GM23338 (cell line): ENCODE measurements at regions not wholly inside any gene's neighbourhood (a gene's known extent, or its start where the extent isn't known, plus 50 kb on each side); places are given as distances from the start of the nearest gene placed in this dataset.

Experiments used
- ATAC-seq: fragments of 200-7000 bp; cut with Tn5 transposase; 3 replicates; pipeline ENCODE4 v1.9.1; 2020
- DNase-seq: peaks from one replicate; pipeline ENCODE4 v3.0.0-alpha.2; 2015; ENCODE audit warnings: low spot score
- H2AFZ ChIP-seq: fragments of 200-600 bp; sonication (generic); 2 replicates; pipeline ENCODE4 v1.8.0; 2016; ENCODE audit warnings: antibody characterized with exemption, mild to moderate bottlenecking, moderate library complexity
- H3F3A ChIP-seq: fragments of 200-600 bp; sonication (generic); replicated peaks from 2 replicates; pipeline ENCODE4 v1.8.0; 2017; ENCODE audit warnings: antibody characterized with exemption, mixed run types, low read depth
- H3K27ac ChIP-seq: fragments of 200-600 bp; sonication (generic); 2 replicates; pipeline ENCODE4 v1.6.1; 2016; ENCODE audit warnings: low read depth
- H3K27me3 ChIP-seq: fragments of 200-600 bp; sonication (generic); 2 replicates; pipeline ENCODE4 v1.8.0; 2016; ENCODE audit warnings: mild to moderate bottlenecking, mixed run types, moderate library complexity; ENCODE audit not compliant: insufficient read depth
- H3K36me3 ChIP-seq: fragments of 200-600 bp; sonication (generic); 2 replicates; pipeline ENCODE4 v1.8.0; 2016; ENCODE audit warnings: mild to moderate bottlenecking; ENCODE audit not compliant: insufficient read depth
- H3K4me1 ChIP-seq: fragments of 200-600 bp; sonication (generic); 2 replicates; pipeline ENCODE4 v1.8.0; 2016; ENCODE audit warnings: mild to moderate bottlenecking, moderate library complexity; ENCODE audit not compliant: insufficient read depth
- H3K4me2 ChIP-seq: fragments of 200-600 bp; sonication (generic); 2 replicates; pipeline ENCODE4 v1.7.1; 2017; ENCODE audit warnings: mixed run types
- H3K4me3 ChIP-seq: fragments of 200-600 bp; sonication (generic); 2 replicates; pipeline ENCODE4 v1.6.1; 2016; ENCODE audit warnings: mixed run types
- H3K79me2 ChIP-seq: fragments of 200-600 bp; sonication (generic); replicated peaks from 2 replicates; pipeline ENCODE4 v1.8.0; 2017; ENCODE audit warnings: mild to moderate bottlenecking; ENCODE audit not compliant: insufficient read depth
- H3K9me2 ChIP-seq: fragments of 200-600 bp; sonication (generic); 2 replicates; pipeline ENCODE4 v1.8.0; 2017; ENCODE audit not compliant: insufficient read depth
- H4K20me1 ChIP-seq: fragments of 200-600 bp; sonication (generic); replicated peaks from 2 replicates; pipeline ENCODE4 v1.8.0; 2017; ENCODE audit warnings: mild to moderate bottlenecking; ENCODE audit not compliant: insufficient read depth
- H3K27ac Mint-ChIP-seq: 2 replicates; pipeline ENCODE4 v1.8.0; 2020; ENCODE audit warnings: inconsistent platforms, mild to moderate bottlenecking, moderate library complexity, mixed read lengths
- H3K27me3 Mint-ChIP-seq: 3 replicates; pipeline ENCODE4 v1.8.0; 2022; ENCODE audit warnings: low read depth, mild to moderate bottlenecking, moderate library complexity, mixed read lengths, inconsistent platforms; ENCODE audit not compliant: insufficient read depth, poor library complexity
- H3K36me3 Mint-ChIP-seq: 3 replicates; pipeline ENCODE4 v1.8.0; 2021; ENCODE audit warnings: low read depth, mild to moderate bottlenecking, inconsistent platforms, moderate library complexity, mixed read lengths
- H3K4me1 Mint-ChIP-seq: 3 replicates; pipeline ENCODE4 v1.8.0; 2020; ENCODE audit warnings: mild to moderate bottlenecking, inconsistent platforms, mixed read lengths
- H3K4me3 Mint-ChIP-seq: 3 replicates; pipeline ENCODE4 v1.8.0; 2021; ENCODE audit warnings: moderate library complexity, mild to moderate bottlenecking, inconsistent platforms, mixed read lengths
- H3K9me3 Mint-ChIP-seq: 3 replicates; pipeline ENCODE4 v1.8.0; 2020; ENCODE audit warnings: moderate library complexity, mild to moderate bottlenecking, inconsistent platforms, mixed read lengths
- CREB1 ChIP-seq: fragments of 250-450 bp; sonication (Bioruptor Pico); IDR thresholded peaks from 2 replicates; pipeline ENCODE4 v1.5.0; 2020; ENCODE audit warnings: low read depth, mild to moderate bottlenecking, moderate library complexity
- CTCF ChIP-seq, 2 experiments: fragments of 200-600 bp in 1 of 2; sonication (generic) in 1 of 2; conservative IDR thresholded peaks; 2 replicates each; pipeline versions ENCODE4 v1.5.1 to v1.6.1; 2016 to 2017; ENCODE audit warnings: antibody characterized with exemption in 2 of 2, low read depth in 2 of 2, mild to moderate bottlenecking in 2 of 2, moderate library complexity in 1 of 2
- ETS1 ChIP-seq: IDR thresholded peaks from 2 replicates; pipeline ENCODE4 v1.6.1; 2016; ENCODE audit warnings: antibody characterized with exemption
- EZH2 ChIP-seq: fragments of 200-600 bp; sonication (generic); IDR thresholded peaks from one replicate; pipeline ENCODE4 v1.8.0; 2017; ENCODE audit warnings: antibody characterized with exemption, mild to moderate bottlenecking, low read depth; ENCODE audit not compliant: unreplicated experiment
- JUNB ChIP-seq: IDR thresholded peaks from one replicate; pipeline ENCODE4 v1.6.1; 2016; ENCODE audit warnings: antibody characterized with exemption; ENCODE audit not compliant: unreplicated experiment
- NANOG ChIP-seq: IDR thresholded peaks from 2 replicates; pipeline ENCODE4 v1.6.1; 2016; ENCODE audit warnings: antibody characterized with exemption, borderline replicate concordance
- POLR2AphosphoS5 ChIP-seq: IDR thresholded peaks from 2 replicates; pipeline ENCODE4 v1.6.1; 2016; ENCODE audit warnings: antibody characterized with exemption, low read depth
- ZNF114 ChIP-seq: fragments of 250-450 bp; sonication (Bioruptor Pico); IDR thresholded peaks from 2 replicates; pipeline ENCODE4 v1.5.0; 2020; ENCODE audit warnings: mild to moderate bottlenecking, moderate library complexity
- ZNF331 ChIP-seq: fragments of 250-450 bp; sonication (Bioruptor Pico); IDR thresholded peaks from 2 replicates; pipeline ENCODE4 v1.5.0; 2020; ENCODE audit warnings: low read depth, mild to moderate bottlenecking, moderate library complexity
- ZNF462 ChIP-seq: fragments of 250-450 bp; sonication (Bioruptor Pico); IDR thresholded peaks from 2 replicates; pipeline ENCODE4 v1.5.0; 2020; ENCODE audit warnings: mild to moderate bottlenecking, moderate library complexity

- no peak for TF ChIP-seq CTCF (conservative IDR thresholded peaks at IDR 0.05; ENCODE audit: low read depth in 2 of 2)
Observed at GRCh38 chr22:22952531-22953280, 65.1 kb downstream of the IGLL5 start (continued).

GRCh38 chr22:22953791-22954190 lies 66.2 kb downstream of the IGLL5 start:
- no peaks in the 10 kb centered on the region for H3K36me3 ChIP-seq
- H4K20me1 ChIP-seq: no peaks in the 10 kb centered on the region
- H3K4me1 ChIP-seq: no peaks in the 10 kb centered on the region
- 0 out of 2 replicates have a peak, but pooled peaks cover 2% of the 10 kb centered on the region for H3K9me2 ChIP-seq
- H3K27me3 ChIP-seq: peaks cover 84% of the 10 kb centered on the region
- Mint-ChIP-seq H3K27ac (no peak overlapping the region), H3K9me3 (no peaks in the 10 kb centered on the region; the same call in 2 of the 3 replicates), H3K27me3 (peaks cover 38% of the 10 kb centered on the region), H3K4me1 (no peaks in the 10 kb centered on the region), H3K36me3 (no peaks in the 10 kb centered on the region), H3K4me3 (no peak overlapping the region)
- H3K4me2 ChIP-seq: no peak overlapping the region
- DNase-seq (no peak), ATAC-seq (no peak)
- H3F3A ChIP-seq: no peaks in the 10 kb centered on the region
- no peak overlapping the region for H2AFZ ChIP-seq
- no peaks in the 10 kb centered on the region for H3K79me2 ChIP-seq
- no peak overlapping the region for H3K4me3 ChIP-seq
- no peak overlapping the region for H3K27ac ChIP-seq
- TF ChIP-seq POLR2AphosphoS5 (no peak), NANOG (no peak), ZNF462 (CRISPR knock-in tag) (no peak), ETS1 (no peak), ZNF331 (CRISPR knock-in tag) (no peak), ZNF114 (CRISPR knock-in tag) (no peak), JUNB (no peak), CREB1 (CRISPR knock-in tag) (no peak), EZH2 (no peak)
